ENCODE measurements at regions not wholly inside any gene's neighbourhood (a gene's known extent, or its start where the extent isn't known, plus 50 kb on each side); places are given as distances from the start of the nearest gene placed in this dataset.

GRCh38 chr18:27314996-27315395 is 129.9 kb upstream of the CHST9 start:
- intact Hi-C loops (cut with micrococcal nuclease) = no loop called here
- Histone ChIP-seq H3K79me2 (ENCODE audit: insufficient read depth, low read length) (no peaks in the 10 kb centered on the region), H3K36me3 (ENCODE audit: control insufficient read depth in 1 of 2, insufficient read depth in 2 of 2, low read length in 2 of 2) (no peaks in the 10 kb centered on the region), H2AFZ (ENCODE audit: low read depth, low read length, poor library complexity, severe bottlenecking) (no peak overlapping the region), H3K9me2 (ENCODE audit: insufficient read depth) (no peaks in the 10 kb centered on the region), H3K27ac (ENCODE audit: low read depth, low read length) (no peak overlapping the region), H3K4me1 (ENCODE audit: control insufficient read depth in 1 of 2, insufficient read depth in 2 of 2, low read length in 2 of 2) (no peaks in the 10 kb centered on the region), H3K4me3 (replicated peaks in 1 of 2; ENCODE audit: low read depth in 1 of 2, low read length in 2 of 2) (no peak overlapping the region), H3K27me3 (ENCODE audit: insufficient read depth, low read length) (no peaks in the 10 kb centered on the region), H4K20me1 (ENCODE audit: insufficient read depth) (no peaks in the 10 kb centered on the region), H3K9ac (ENCODE audit: low read length) (no peak overlapping the region), H3K4me2 (ENCODE audit: low read length) (no peak overlapping the region), H3K9me3 (ENCODE audit: control insufficient read depth in 1 of 2, insufficient read depth in 1 of 2, low read depth in 1 of 2, low read length in 2 of 2) (no peaks in the 10 kb centered on the region)
- RAD21 ChIA-PET (ENCODE audit: low non-redundant PET in 1 of 2, low total read pairs in 2 of 2, uncharacterized antibody in 2 of 2, unreplicated experiment in 2 of 2) = no interaction called here
- no TSS peak for BruUV-seq (replicated peaks)
- ATAC-seq (no peak), DNase-seq (ENCODE audit: low read depth, low spot score) (no peak)
- POLR2A ChIA-PET = no interaction called here
- no peak for TF ChIP-seq EZH2phosphoT487 (IDR thresholded peaks at IDR 0.05; ENCODE audit: borderline replicate concordance)
- TF ChIP-seq CBX3 (IDR thresholded peaks at IDR 0.05; ENCODE audit: low read depth) = no peak
- no peak for TF ChIP-seq SIN3A (IDR thresholded peaks at IDR 0.05; ENCODE audit: low read depth)
- no peak for TF ChIP-seq RAD21 (IDR thresholded peaks at IDR 0.05; ENCODE audit: low read depth)
- no peak for TF ChIP-seq TCF7L2 (IDR thresholded peaks at IDR 0.05; ENCODE audit: borderline replicate concordance, extremely low read depth, insufficient read depth, insufficient read length)
- no peak for TF ChIP-seq CEBPB (IDR thresholded peaks at IDR 0.05; ENCODE audit: low read depth)
- no peak for TF ChIP-seq SRF (IDR thresholded peaks at IDR 0.05; ENCODE audit: low read depth)
- TF ChIP-seq ELF1 (IDR thresholded peaks at IDR 0.05; ENCODE audit: borderline replicate concordance, low read depth) = no peak
- TF ChIP-seq ZNF274 (IDR thresholded peaks at IDR 0.05; ENCODE audit: low read depth, low read length) = no peak
- no peak for TF ChIP-seq ZBTB33 (IDR thresholded peaks at IDR 0.05; ENCODE audit: extremely low read depth, insufficient replicate concordance, low read length)
- no peak for TF ChIP-seq REST (IDR thresholded peaks at IDR 0.05; ENCODE audit: low read depth)
- no peak for TF ChIP-seq MAX (IDR thresholded peaks at IDR 0.05)
- TF ChIP-seq SP1 (IDR thresholded peaks at IDR 0.05; ENCODE audit: low read depth) = no peak
- TF ChIP-seq POLR2A (IDR thresholded peaks at IDR 0.05; ENCODE audit: borderline replicate concordance, extremely low read depth, insufficient read depth, insufficient read length) = no peak
- TF ChIP-seq ZFX (IDR thresholded peaks at IDR 0.05) = no peak
- no peak for TF ChIP-seq JUND (IDR thresholded peaks at IDR 0.05)
- no peak for TF ChIP-seq ATF3 (IDR thresholded peaks at IDR 0.05)
- TF ChIP-seq FOSL1 (IDR thresholded peaks at IDR 0.05; ENCODE audit: low read depth) = no peak
- TF ChIP-seq POLR2AphosphoS5 (IDR thresholded peaks at IDR 0.05; ENCODE audit: low read depth, low read length) = no peak
- CTCF ChIA-PET = no interaction called here

Measured in HCT116 (cell line).